ENCODE measurements at regions not wholly inside any gene's neighbourhood (a gene's known extent, or its start where the extent isn't known, plus 50 kb on each side); places are given as distances from the start of the nearest gene placed in this dataset.
"Not testable (repeated sequence)": the region's sequence is repeated elsewhere in the genome, so short reads cannot be mapped to it uniquely, and the experiment has no call there.

DNA sequence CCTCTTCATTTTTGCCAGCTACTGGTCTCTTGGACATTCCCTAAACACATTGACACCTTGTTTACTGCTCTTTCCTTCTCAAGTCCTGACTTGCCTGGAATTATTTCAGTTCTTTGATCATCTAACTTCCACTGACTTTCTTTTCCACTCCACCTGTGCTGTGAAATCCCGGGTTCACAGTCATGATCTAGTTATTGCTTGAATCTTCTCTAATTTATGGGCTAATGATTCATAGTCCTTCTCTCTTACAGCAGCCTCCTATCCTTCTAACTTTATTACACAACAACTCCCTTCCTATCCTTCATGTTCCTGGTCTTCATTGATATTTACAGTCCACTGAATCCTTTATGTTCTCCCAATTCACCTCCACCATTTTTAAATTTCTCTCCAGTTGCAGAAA, 260.1 kb downstream of the C12orf75 start:
- DNase-seq = no peak

- no peak for DNase-seq
Observed at GRCh38 chr12:105595440-105595839, 264.9 kb downstream of the C12orf75 start.

DNA sequence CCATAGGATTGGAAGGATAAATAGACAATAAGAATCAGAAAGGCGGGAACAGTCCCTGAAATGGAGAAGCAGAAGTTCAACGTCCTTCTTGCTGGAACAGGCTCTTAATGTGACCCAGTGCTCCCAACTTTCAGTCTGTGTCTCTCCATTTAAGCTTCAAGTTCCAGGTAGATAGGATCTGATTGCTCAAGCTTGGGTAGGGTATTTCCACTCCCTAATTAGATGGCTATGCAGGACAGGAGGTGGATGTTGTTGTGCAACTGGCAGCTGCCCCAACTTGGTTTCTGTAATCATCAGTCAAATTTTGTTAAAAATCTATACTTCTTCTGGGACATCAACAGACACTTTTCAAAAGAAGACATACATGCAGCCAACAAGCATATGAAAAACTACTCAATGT, 266.2 kb downstream of the C12orf75 start:
- no peak for DNase-seq

DNA sequence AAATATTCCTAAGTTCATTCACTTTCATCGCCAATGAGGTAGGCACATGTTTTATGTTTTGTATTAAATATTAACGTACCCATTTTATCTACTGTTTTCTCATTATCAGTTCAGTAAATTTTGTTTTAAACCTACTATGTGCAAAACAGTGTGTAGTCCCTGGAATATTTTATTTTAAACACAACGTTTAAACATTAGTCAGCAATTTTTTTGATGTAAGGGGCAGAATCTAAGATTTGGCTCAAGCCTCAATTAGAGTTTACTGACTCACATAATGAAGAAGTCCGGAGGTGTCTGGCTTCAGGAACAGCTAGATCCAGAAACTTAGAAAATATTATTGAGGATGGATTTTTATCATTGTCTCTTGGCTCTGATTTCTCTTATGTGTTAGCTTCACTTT, 267.5 kb downstream of the C12orf75 start:
- DNase-seq = no peak

DNA sequence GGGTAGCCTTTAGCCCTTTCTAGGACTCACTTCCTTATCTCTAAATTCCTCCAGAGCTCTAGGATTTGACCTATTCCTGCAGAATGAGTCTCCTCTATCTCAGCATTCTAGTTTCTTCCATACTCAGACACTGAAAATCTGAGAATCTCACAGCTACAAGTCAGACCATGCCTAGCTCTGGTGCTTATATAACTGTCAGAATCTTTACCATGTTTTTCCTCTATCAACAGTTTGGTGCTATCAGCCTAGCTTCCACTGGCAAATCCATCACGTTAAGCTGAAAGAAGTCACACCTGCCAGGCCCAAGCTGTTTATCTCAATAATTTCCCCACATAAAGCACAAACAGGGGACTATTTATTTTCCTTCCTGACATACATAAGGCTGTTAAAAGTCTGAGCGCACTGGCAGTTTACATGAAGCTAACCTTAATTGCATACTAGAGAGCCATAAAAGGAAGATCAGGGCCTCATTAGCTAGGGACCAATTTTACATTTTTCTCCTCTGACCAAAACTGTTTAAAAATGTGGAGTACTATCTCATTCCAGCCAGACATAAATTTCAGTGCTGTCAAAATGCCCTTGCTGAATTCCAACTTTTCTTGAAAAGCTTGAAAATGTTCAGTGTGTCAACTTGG, 270.5 kb downstream of the C12orf75 start:
- DNase-seq = no peak

DNA sequence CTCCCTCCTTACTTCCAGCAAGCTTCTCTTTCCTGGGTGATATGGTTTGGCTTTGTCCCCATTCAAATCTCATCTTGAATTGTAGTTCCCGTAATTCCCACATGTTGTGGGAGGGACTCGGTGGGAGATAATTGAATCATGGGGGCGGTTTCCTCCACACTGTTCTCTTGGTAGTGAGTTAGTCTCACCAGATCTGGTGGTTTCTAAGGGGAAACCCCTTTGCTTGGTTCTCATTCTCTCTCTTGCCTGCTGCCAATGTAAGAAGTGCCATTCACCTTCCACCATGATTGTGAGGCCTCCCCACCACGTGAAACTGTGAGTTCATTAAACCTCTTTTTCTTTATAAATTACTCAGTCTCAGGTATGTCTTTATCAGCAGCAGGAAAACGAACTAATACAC, 271.8 kb downstream of the C12orf75 start:
- DNase-seq = peak in 1 of 2 donors; percentile 0

DNA sequence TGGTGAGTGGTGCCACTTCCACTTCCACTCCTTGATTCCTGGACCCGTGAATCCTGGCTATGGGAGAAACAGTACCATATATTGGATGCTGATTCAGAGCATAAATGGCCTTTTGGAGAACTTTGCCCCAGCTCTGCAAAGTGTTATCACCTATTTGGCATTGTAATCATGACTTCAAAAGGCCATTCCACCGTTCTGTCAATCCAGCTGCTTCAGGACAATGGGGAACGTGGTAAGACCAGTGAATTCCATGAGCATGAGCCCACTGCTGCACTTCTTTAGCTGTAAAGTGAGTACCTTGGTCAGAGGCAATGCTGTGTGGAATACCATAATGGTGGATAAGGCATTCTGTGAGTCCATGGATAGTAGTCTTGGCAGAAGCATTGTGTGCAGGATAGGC, 273.8 kb downstream of the C12orf75 start:
- DNase-seq = not testable (repeated sequence)

- DNase-seq = not testable (repeated sequence)
Observed at GRCh38 chr12:105606613-105607012, 276.1 kb downstream of the C12orf75 start.

DNA sequence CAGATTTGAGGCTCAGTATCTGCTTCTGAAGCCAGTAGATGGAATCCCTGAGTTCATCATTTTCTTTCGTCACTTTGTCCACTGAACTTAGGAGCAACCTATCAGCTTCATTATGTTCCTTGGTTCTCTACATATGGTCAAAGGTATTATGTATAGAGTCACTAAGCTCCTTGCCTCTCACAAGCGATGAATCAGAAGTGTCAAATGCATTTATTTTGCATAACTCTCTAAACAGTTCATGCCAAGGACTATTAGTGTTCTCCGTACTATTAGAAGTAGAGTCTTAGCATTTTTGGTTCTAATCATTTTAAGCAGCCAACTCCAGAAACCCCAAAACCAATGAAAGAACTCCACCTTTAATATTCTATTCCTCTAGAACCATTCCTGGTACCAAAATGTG, 278.5 kb downstream of the C12orf75 start:
- DNase-seq = not testable (repeated sequence)

DNA sequence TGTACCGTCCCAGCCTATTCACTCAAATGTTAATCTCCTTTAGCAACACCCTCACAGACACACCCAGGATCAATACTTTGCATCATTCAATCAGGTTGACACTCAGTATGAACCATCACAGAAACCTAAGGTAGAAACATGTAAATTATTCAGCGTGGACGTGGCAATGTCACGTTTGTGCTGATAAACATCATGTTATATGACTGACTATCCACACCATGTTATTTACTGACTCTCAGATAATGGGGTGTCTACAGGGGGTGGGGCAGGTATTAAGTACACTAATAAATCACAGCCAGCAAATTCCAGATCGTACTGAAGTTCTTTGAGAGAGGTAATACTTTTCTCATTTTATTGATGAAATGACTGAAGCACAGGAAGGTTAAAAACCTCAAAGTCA, 280.0 kb downstream of the C12orf75 start:
- DNase-seq = no peak

GRCh38 chr12:105611340-105611739, 280.8 kb downstream of the C12orf75 start:
- DNase-seq = no peak

- DNase-seq = no peak
Observed at GRCh38 chr12:105613269-105613668, 282.8 kb downstream of the C12orf75 start.

GRCh38 chr12:105613887-105614286, 283.4 kb downstream of the C12orf75 start:
- no peak for DNase-seq

- no peak for DNase-seq
Observed at GRCh38 chr12:105616971-105617540, 286.6 kb downstream of the C12orf75 start.

DNA sequence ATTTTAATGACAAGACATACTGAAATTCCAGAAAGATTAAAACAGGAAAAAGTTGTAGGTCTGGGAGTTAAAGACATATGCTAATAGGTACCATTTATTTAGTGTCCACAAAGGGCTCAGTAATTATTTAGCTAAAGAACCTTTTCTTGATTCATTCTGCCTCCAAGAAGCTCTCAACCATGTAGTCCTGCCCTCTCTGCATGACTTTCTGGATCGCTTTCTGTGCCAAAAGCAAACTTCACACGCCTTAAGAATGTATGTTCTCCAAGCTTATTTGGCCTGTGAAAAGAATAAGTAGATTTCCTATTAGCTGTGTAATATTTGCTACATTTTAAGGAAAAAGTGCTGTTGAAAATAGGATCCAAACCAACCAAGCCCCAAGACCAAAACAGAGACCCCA, 291.7 kb downstream of the C12orf75 start:
- DNase-seq = no peak

DNA sequence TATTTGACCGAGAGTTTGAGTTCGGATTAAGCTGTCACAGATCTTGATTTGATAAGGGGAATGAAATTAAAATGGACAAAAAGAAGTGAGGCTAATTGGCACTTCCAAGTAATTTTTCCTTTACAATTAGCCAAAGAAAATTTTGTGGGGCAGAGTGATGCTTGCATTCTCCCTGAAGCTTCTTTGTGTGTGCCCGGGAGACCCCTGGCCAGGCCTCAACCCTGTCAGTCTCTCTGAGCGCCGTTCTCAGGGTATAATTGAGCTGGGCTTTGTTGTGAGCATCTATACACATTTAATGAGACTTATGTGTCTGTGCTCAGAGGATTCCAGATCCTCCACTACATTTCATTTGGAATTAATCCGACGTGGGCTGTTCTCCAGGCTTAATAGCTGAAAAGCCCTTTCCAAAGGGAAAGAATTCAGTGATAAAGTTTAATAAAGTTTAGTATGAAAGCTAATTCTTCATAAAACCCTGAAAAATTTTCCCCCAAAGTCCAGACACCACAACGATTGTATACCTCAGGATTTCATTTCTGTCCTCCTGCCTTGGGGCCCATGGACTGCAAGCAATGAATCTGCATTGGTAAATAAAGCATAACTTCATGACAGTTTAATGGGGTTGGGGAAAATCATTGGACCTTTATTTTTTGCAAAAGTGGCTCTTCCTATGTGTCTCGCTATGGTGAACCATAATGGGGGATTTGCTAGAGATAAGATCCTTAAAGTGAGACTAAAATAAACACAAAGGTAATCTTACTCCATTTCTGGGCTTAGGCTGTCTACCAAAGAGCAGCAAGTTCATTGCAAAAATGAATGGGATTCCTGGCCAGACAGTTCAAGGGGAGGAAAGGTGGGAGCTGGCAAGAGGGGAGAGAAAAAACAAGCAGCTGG, 292.6 kb downstream of the C12orf75 start:
- no peak for DNase-seq

DNA sequence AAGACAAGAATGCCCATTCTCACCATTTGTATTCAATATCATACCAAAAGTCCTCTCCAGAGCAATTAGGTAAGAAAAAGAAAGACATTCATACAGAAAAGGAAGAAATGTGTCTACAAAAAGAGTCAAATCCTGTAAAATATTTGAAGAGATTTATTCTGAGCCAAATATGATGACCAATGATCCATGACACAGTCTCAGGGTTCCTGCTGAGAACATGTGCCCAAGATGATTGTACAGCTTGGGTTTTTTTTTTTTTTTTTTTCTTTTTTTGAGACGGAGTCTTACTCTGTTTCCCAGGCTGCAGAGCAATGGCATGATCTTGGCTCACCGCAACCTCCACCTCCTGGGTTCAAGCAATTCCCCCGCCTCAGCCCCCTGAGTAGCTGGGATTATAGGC, 296.2 kb downstream of the C12orf75 start:
- no peak for DNase-seq

DNA sequence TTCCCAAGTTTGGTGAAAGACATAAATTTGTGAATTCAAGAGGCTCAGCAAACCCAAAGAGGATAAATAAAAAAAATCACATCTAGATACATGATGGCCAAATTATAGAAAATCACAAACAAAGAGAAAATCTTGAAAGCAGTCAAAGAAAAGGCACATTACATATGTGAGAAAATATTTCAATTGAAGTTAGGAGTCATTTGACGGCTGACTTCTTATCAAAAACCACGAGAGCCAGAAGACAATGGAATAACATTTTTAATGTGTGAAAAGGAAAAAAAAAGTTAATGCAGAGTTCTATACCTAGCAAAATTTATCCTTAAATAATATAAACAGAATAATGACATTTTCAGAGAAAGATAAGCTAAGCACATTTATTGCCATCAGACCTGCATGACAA, 307.0 kb downstream of the C12orf75 start:
- no peak for DNase-seq

DNA sequence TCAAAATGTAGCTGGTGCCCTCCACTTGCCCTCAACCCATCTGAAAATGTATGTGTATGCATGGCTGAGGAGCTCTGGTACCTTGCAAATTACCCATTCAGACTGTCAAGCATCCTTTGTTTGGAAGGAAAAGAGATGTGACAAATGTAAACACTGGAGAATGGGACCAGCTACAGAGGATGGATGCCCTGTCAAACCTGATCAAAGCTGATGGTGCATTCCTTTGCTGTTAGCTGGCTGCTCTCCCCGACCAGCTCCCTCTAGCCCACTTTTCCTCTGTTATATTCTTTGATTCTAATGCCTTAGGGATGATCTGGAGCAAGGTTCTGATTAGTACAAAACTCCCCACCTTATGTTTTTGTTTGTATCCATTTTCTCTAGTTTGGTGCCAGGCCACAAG, 310.3 kb downstream of the C12orf75 start:
- DNase-seq = no peak

GRCh38 chr12:105641749-105642148, 311.3 kb downstream of the C12orf75 start:
- DNase-seq = no peak

DNA sequence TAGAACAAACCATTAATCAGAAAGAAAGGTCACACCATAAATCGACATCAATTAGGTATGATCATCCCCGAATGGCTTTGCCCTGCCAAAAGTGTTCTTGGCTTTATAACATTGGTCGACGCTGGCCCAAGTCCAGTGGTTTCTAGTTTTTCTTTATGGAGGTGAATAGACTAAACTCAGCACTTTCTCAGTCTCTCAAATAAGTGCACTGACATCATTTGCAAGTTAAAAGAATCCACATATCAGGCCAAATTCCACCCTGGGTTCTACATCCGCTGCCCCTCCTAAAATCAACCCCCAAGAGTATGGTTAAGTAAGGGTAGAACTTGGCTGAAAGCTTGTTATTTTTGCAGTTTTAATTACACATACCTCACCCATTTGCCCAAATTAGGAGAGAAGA, 314.3 kb downstream of the C12orf75 start:
- DNase-seq = no peak

DNA sequence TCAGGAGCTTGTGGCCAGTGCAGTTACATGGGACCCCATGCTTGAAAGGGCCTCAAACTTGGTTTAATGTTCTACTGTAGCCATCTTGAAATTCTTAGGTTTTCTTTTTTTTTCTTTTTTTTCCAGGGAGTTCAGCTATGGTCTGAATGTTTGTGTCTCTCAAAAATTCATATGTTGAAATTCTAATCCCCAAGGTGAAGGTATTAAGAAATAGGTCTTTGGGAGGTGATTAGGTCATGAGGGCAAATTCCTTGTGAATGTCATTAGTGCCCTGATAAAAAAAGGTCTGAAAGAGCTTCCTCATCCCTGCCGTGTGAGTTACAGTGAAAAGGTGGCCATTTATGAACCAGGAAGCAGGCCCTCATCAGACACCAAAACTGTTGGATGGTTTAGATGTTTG, 324.1 kb downstream of the C12orf75 start:
- DNase-seq = no peak

DNA sequence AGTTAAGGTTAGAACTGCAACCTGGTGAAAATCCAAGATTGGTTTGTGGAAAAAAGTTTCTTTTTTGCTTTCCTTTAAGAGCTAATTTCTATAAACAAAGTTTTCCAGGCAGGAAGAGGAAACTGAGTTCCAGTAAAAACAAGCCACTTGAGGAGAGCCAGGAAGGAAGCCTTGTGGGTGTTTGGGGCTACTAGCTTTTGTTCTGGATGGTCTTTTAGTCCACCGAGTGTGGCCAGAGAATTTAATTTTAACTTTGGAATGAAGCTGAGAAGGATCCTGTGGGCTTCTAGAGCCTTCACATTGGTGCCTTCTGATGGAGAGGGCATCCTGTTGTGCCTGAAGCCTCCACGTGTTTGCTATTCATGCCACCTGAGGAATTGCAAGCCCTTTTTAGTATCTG, 327.9 kb downstream of the C12orf75 start:
- no peak for DNase-seq

Measured in inflammatory macrophage treated with lipopolysaccharide for 1 hour (primary cell).